IMR-90 (cell line): ENCODE measurements at regions not wholly inside any gene's neighbourhood (a gene's known extent, or its start where the extent isn't known, plus 50 kb on each side); places are given as distances from the start of the nearest gene placed in this dataset.

Experiments
- ATAC-seq: fragments of 200-7000 bp; cut with Tn5 transposase; 2 replicates; pipeline ENCODE4 v1.9.1; 2020; ENCODE audit warnings: low read depth, mild to moderate bottlenecking, moderate library complexity
- BruUV-seq: library from RNA; stranded (reverse); fragments of 400-500 nt; replicated peaks from 2 replicates; lab custom pipeline; 2021; lab: Mats Ljungman, UMichigan
- CTCF ChIA-PET: fragments of 300-600 bp; formaldehyde crosslinking; extraction: SDS; loops from one replicate; lab custom pipeline; 2021; ENCODE audit warnings: antibody characterized with exemption; lab: Yijun Ruan, JAX
- POLR2A ChIA-PET: fragments of 300-600 bp; sonication (Branson Sonifier 250); formaldehyde crosslinking; loops from one replicate; lab custom pipeline; 2022; ENCODE audit warnings: antibody characterized with exemption; ENCODE audit not compliant: unreplicated experiment; lab: Charles Lee
- DNase-seq: peaks from one replicate; pipeline ENCODE4 v3.0.0; 2013
- H2AFZ ChIP-seq: replicated peaks from 2 replicates; pipeline ENCODE3; 2013; ENCODE audit warnings: low read length, mild to moderate bottlenecking; ENCODE audit not compliant: poor library complexity
- H2AK5ac ChIP-seq: 2 replicates; pipeline ENCODE4 v1.6.1; 2013; ENCODE audit warnings: low read depth, low read length, inconsistent platforms
- H2AK9ac ChIP-seq: replicated peaks from 2 replicates; pipeline ENCODE3; 2013; ENCODE audit warnings: mild to moderate bottlenecking, low read depth, low read length, moderate library complexity; ENCODE audit not compliant: poor library complexity
- H2BK120ac ChIP-seq: 2 replicates; pipeline ENCODE4 v1.6.1; 2013; ENCODE audit warnings: low read depth, low read length, inconsistent platforms
- H2BK15ac ChIP-seq: 3 replicates; pipeline ENCODE4 v1.6.1; 2013; ENCODE audit warnings: low read depth, low read length, inconsistent platforms
- H2BK20ac ChIP-seq: 2 replicates; pipeline ENCODE4 v1.6.1; 2013; ENCODE audit warnings: low read depth, mild to moderate bottlenecking, inconsistent platforms, low read length, moderate library complexity
- H2BK5ac ChIP-seq: 2 replicates; pipeline ENCODE4 v1.6.1; 2013; ENCODE audit warnings: mild to moderate bottlenecking, low read depth, low read length, inconsistent platforms; ENCODE audit not compliant: poor library complexity, severe bottlenecking
- H3K14ac ChIP-seq: replicated peaks from 2 replicates; pipeline ENCODE4 v1.6.1; 2013; ENCODE audit warnings: low read depth, low read length, inconsistent platforms
- H3K18ac ChIP-seq: 2 replicates; pipeline ENCODE4 v1.6.1; 2013; ENCODE audit warnings: low read depth, low read length, control low read depth
- H3K23ac ChIP-seq: 2 replicates; pipeline ENCODE4 v1.6.1; 2013; ENCODE audit warnings: low read depth, low read length, inconsistent platforms
- H3K27ac ChIP-seq: 2 replicates; pipeline ENCODE4 v1.5.1; 2013; ENCODE audit warnings: mild to moderate bottlenecking, control low read depth, low read length; ENCODE audit not compliant: insufficient read depth
- H3K27me3 ChIP-seq: 2 replicates; pipeline ENCODE4 v1.6.1; 2013; ENCODE audit warnings: low read length; ENCODE audit not compliant: control insufficient read depth, insufficient read depth
- H3K36me3 ChIP-seq: 2 replicates; pipeline ENCODE4 v1.6.1; 2013; ENCODE audit warnings: low read length, mixed read lengths; ENCODE audit not compliant: control insufficient read depth, insufficient read depth
- H3K4ac ChIP-seq: 2 replicates; pipeline ENCODE4 v1.6.1; 2013; ENCODE audit warnings: low read depth, low read length, inconsistent platforms
- H3K4me1 ChIP-seq: 2 replicates; pipeline ENCODE4 v1.6.1; 2013; ENCODE audit warnings: low read length, mixed read lengths; ENCODE audit not compliant: control insufficient read depth, insufficient read depth
- H3K4me2 ChIP-seq: 2 replicates; pipeline ENCODE4 v1.6.1; 2013; ENCODE audit warnings: low read depth, mild to moderate bottlenecking, control low read depth, low read length, moderate library complexity
- H3K4me3 ChIP-seq: 2 replicates; pipeline ENCODE4 v1.5.1; 2013; ENCODE audit warnings: low read depth, mild to moderate bottlenecking, control low read depth, low read length, moderate library complexity; ENCODE audit not compliant: insufficient read depth
- H3K56ac ChIP-seq: 2 replicates; pipeline ENCODE4 v1.6.1; 2013; ENCODE audit warnings: low read length, inconsistent platforms; ENCODE audit not compliant: insufficient read depth; ENCODE audit errors: extremely low read depth
- H3K79me1 ChIP-seq, 2 experiments: 2 replicates each; pipeline ENCODE4 v1.6.1; 2013; ENCODE audit warnings: low read length in 2 of 2, inconsistent platforms in 1 of 2, low read depth in 1 of 2
- H3K9ac ChIP-seq: 2 replicates; pipeline ENCODE4 v1.6.1; 2013; ENCODE audit warnings: low read depth, low read length, control low read depth
- H3K9me1 ChIP-seq: 2 replicates; pipeline ENCODE4 v1.6.1; 2013; ENCODE audit warnings: low read length, inconsistent platforms; ENCODE audit not compliant: insufficient read depth
- H3K9me3 ChIP-seq: 2 replicates; pipeline ENCODE4 v1.6.1; 2013; ENCODE audit warnings: low read length; ENCODE audit not compliant: control insufficient read depth, insufficient read depth
- H4K20me1 ChIP-seq: 2 replicates; pipeline ENCODE4 v1.6.1; 2013; ENCODE audit warnings: low read length, inconsistent platforms; ENCODE audit not compliant: insufficient read depth
- H4K5ac ChIP-seq: 2 replicates; pipeline ENCODE4 v1.6.1; 2013; ENCODE audit warnings: mild to moderate bottlenecking, low read depth, low read length, control low read depth
- H4K8ac ChIP-seq, 2 experiments: 2 replicates each; pipeline ENCODE4 v1.6.1; 2013; ENCODE audit warnings: low read depth in 2 of 2, low read length in 2 of 2, control low read depth in 1 of 2, inconsistent platforms in 1 of 2
- H4K91ac ChIP-seq: 2 replicates; pipeline ENCODE4 v1.6.1; 2013; ENCODE audit warnings: low read depth, low read length, inconsistent platforms; ENCODE audit not compliant: insufficient read depth
- CHD1 ChIP-seq: IDR thresholded peaks from 2 replicates; pipeline ENCODE4 v1.6.1; 2012; ENCODE audit warnings: low read depth, low read length, improper control_type of control experiment
- RAD21 ChIP-seq: IDR thresholded peaks from 2 replicates; pipeline ENCODE4 v1.6.1; 2012; ENCODE audit warnings: low read length, improper control_type of control experiment
- WGBS, 2 experiments: methylation state at CpG; one replicate each; pipeline versions ENCODE4 v1.1.5 to v1.1.7; 2013; ENCODE audit warnings: missing lambda C conversion rate in 2 of 2; ENCODE audit not compliant: insufficient read length in 1 of 2; ENCODE audit errors: extremely low coverage in 2 of 2; 5-methylcytosine and 5-hydroxymethylcytosine counted together
- dilution Hi-C: fragments of 300-500 bp; cut with HindIII; formaldehyde crosslinking; loops from one replicate; pipeline ENCODE4 v1.14.3; 2018; ENCODE audit warnings: low sequenced_read_pairs; ENCODE audit not compliant: unreplicated experiment
- in situ Hi-C: fragments of 300-500 bp; cut with MboI; formaldehyde crosslinking; loops from 3 replicates; pipeline ENCODE4 v1.14.3; 2019; ENCODE audit warnings: low sequenced_read_pairs, inconsistent platforms, mixed read lengths
- intact Hi-C: fragments of 100-400 bp; cut with micrococcal nuclease; formaldehyde crosslinking; loops from 2 replicates; pipeline ENCODE4 v1.10.0; 2022

GRCh38 chr5:154607746-154608145 is 129.7 kb upstream of the HAND1 start:
- H3K9me1 ChIP-seq = no peaks in the 10 kb centered on the region
- intact Hi-C loops (no loop called here), in situ Hi-C loops (loop anchor here (5.0 kb wide), 1 partner anchor 140 kb away; no protein-coding TSS in a partner anchor), dilution Hi-C loops (no loop called here)
- no peaks in the 10 kb centered on the region for H3K79me1 ChIP-seq
- DNase-seq (no peak), ATAC-seq (no peak)
- ChIA-PET CTCF (no interaction called here), POLR2A (no interaction called here)
- H3K4me1 ChIP-seq = peaks cover 3% of the 10 kb centered on the region; the same call in 1 of the 2 replicates
- no peak overlapping the region for H2AK5ac ChIP-seq
- no peak overlapping the region for H4K5ac ChIP-seq
- H3K23ac ChIP-seq = no peak overlapping the region
- no peak for TF ChIP-seq CHD1
- TF ChIP-seq RAD21 = no peak
- H4K20me1 ChIP-seq = no peaks in the 10 kb centered on the region
- no peak overlapping the region for H3K4me2 ChIP-seq
- no peaks in the 10 kb centered on the region for H3K36me3 ChIP-seq
- H3K9ac ChIP-seq = no peak overlapping the region
- no peak overlapping the region for H3K14ac ChIP-seq
- no peak overlapping the region for H3K56ac ChIP-seq
- no peak overlapping the region for H2BK15ac ChIP-seq
- peaks cover 55% of the 10 kb centered on the region for H3K27me3 ChIP-seq
- no peak overlapping the region for H2BK5ac ChIP-seq
- H3K18ac ChIP-seq = no peak overlapping the region
- no TSS peak for BruUV-seq
- no peak overlapping the region for H3K4me3 ChIP-seq
- no peak overlapping the region for H3K27ac ChIP-seq
- H3K4ac ChIP-seq = no peak overlapping the region
- H4K8ac ChIP-seq = no peak overlapping the region
- H3K9me3 ChIP-seq = no peaks in the 10 kb centered on the region
- no peak overlapping the region for H2AFZ ChIP-seq
- H2BK20ac ChIP-seq = no peak overlapping the region
- 67% methylated on average over 2 of the region's 4 CpGs; no CpG with 5 or more reads in 1 of the 2 experiments for WGBS, 2 experiments
- no peak overlapping the region for H2BK120ac ChIP-seq
- no peak overlapping the region for H4K91ac ChIP-seq
- H2AK9ac ChIP-seq = no peak overlapping the region
